Esophagus squamous epithelium (tissue), 4 donors: ENCODE measurements at regions not wholly inside any gene's neighbourhood (a gene's known extent, or its start where the extent isn't known, plus 50 kb on each side); places are given as distances from the start of the nearest gene placed in this dataset.

Source experiments
- CTCF ChIP-seq, 6 experiments: fragments of 450-650 bp in 4 of 6; fragments of 200-600 bp in 2 of 6; sonication (generic) in 2 of 6; IDR thresholded peaks; one replicate each; pipeline ENCODE4 v1.5.1; 2016 to 2019; ENCODE audit warnings: antibody characterized with exemption in 6 of 6, mild to moderate bottlenecking in 4 of 6, moderate library complexity in 4 of 6
- POLR2A ChIP-seq, 4 donors: fragments of 450-650 bp; IDR thresholded peaks; one replicate each; pipeline ENCODE4 v1.6.1; 2017; ENCODE audit warnings: antibody characterized with exemption in 4 of 4, mild to moderate bottlenecking in 4 of 4, moderate library complexity in 3 of 4

GRCh38 chr4:162969194-162969593 lies 197.5 kb downstream of the NAF1 start:
- no peak for TF ChIP-seq POLR2A (IDR thresholded peaks at IDR 0.05)
- no peak for TF ChIP-seq CTCF (IDR thresholded peaks at IDR 0.05)
